HG03280 (cell line): ENCODE measurements at regions not wholly inside any gene's neighbourhood (a gene's known extent, or its start where the extent isn't known, plus 50 kb on each side); places are given as distances from the start of the nearest gene placed in this dataset.

ENCODE experiments used
- ATAC-seq: cut with Tn5 transposase; IDR thresholded peaks from one replicate; pipeline ENCODE4 v1.9.1; 2021; ENCODE audit warnings: mild to moderate bottlenecking, moderate library complexity; ENCODE audit not compliant: unreplicated experiment

GRCh38 chrX:40199704-40200103 lies 101.9 kb upstream of the BCOR start:
- no peak for ATAC-seq

GRCh38 chrX:40197071-40197470 lies 99.3 kb upstream of the BCOR start:
- no peak for ATAC-seq

GRCh38 chrX:40195368-40195767 lies 97.6 kb upstream of the BCOR start:
- ATAC-seq, result no peak

GRCh38 chrX:40192196-40192595 lies 94.4 kb upstream of the BCOR start:
- no peak for ATAC-seq

GRCh38 chrX:40189637-40190036 lies 91.9 kb upstream of the BCOR start:
- ATAC-seq, result no peak

- ATAC-seq, result no peak
Measured at GRCh38 chrX:40188573-40189417, 91.0 kb upstream of the BCOR start.

- ATAC-seq, result no peak
Measured at GRCh38 chrX:40184968-40185367, 87.2 kb upstream of the BCOR start.

GRCh38 chrX:40182615-40183014 lies 84.9 kb upstream of the BCOR start:
- no peak for ATAC-seq

- no peak for ATAC-seq
Measured at GRCh38 chrX:40182095-40182494, 84.3 kb upstream of the BCOR start.

GRCh38 chrX:40179283-40179682 lies 81.5 kb upstream of the BCOR start:
- no peak for ATAC-seq

GRCh38 chrX:40177942-40178715 lies 80.4 kb upstream of the BCOR start:
- no peak for ATAC-seq

- no peak for ATAC-seq
Measured at GRCh38 chrX:40177489-40177888, 79.7 kb upstream of the BCOR start.

GRCh38 chrX:40177117-40177430 lies 79.3 kb upstream of the BCOR start:
- no peak for ATAC-seq

- ATAC-seq, result peak; percentile 32
Measured at GRCh38 chrX:40176351-40177116, 78.8 kb upstream of the BCOR start.

GRCh38 chrX:40175511-40176350 lies 78.0 kb upstream of the BCOR start:
- ATAC-seq, result peak; percentile 45

- peak; percentile 17 for ATAC-seq
Measured at GRCh38 chrX:40174854-40175510, 77.2 kb upstream of the BCOR start.

GRCh38 chrX:40174001-40174853 lies 76.5 kb upstream of the BCOR start:
- ATAC-seq, result no peak

GRCh38 chrX:40173143-40174000 lies 75.6 kb upstream of the BCOR start:
- no peak for ATAC-seq
